Muscle of leg (tissue), 3 donors: ENCODE measurements at regions not wholly inside any gene's neighbourhood (a gene's known extent, or its start where the extent isn't known, plus 50 kb on each side); places are given as distances from the start of the nearest gene placed in this dataset.

Experiments
- DNase-seq: peaks from one replicate; pipeline ENCODE4 v3.0.0; 2013
- H3K27ac ChIP-seq: one replicate; pipeline ENCODE4 v1.5.1; 2013; ENCODE audit warnings: mild to moderate bottlenecking, low read length, control low read depth
- H3K27me3 ChIP-seq: one replicate; pipeline ENCODE4 v1.6.1; 2013; ENCODE audit warnings: low read length; ENCODE audit not compliant: control insufficient read depth, insufficient read depth
- H3K36me3 ChIP-seq: one replicate; pipeline ENCODE4 v1.6.1; 2013; ENCODE audit warnings: low read length; ENCODE audit not compliant: control insufficient read depth, insufficient read depth
- H3K4me1 ChIP-seq: one replicate; pipeline ENCODE4 v1.6.1; 2013; ENCODE audit warnings: low read length; ENCODE audit not compliant: control insufficient read depth, insufficient read depth
- H3K4me3 ChIP-seq: one replicate; pipeline ENCODE4 v1.5.1; 2013; ENCODE audit warnings: low read length, control low read depth
- H3K9me3 ChIP-seq: replicated peaks from 2 replicates; pipeline ENCODE4 v1.6.1; 2013; ENCODE audit warnings: low read depth, low read length; ENCODE audit not compliant: control insufficient read depth
- WGBS: methylation state at CpG from one replicate; pipeline ENCODE4 v1.1.5; 2013; ENCODE audit warnings: missing lambda C conversion rate; ENCODE audit not compliant: insufficient coverage; 5-methylcytosine and 5-hydroxymethylcytosine counted together

DNA sequence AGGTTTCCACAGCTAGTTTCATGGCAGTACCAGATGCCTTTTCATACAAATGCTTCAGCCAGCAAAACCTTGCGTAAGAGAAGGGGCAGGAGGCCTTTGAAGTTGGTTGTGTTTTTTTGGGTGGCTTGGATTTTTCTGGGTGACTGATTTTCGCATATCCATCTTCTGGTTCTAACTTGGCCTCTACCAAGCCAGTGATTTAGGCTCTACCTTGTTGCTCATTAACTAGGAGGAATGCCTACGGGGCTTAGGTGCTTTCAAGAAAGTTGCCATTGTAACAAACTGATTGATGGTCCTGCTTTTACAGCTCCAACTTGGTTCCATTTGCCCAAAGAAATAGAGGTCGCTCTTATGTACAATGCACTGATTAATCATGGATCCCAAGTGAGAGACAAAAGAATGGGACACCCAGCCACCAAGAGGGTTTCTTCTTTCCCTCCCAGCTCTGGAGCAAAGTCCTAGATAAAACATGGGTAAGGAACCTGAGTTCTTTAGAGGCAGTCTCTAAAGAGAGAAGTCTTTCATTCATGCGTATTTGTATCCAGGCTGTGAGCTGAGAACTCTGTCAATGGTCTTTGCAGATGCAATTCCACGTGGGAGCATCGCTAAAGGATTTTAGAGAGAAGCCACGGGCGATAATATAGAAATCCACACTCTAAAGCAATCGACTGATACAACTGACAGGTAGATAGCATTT lies 92.1 kb upstream of the FGFR2 start:
- Histone ChIP-seq H3K4me3 (no peak overlapping the region), H3K27ac (no peak overlapping the region), H3K9me3 (no peaks in the 10 kb centered on the region), H3K36me3 (no peaks in the 10 kb centered on the region), H3K4me1 (no peaks in the 10 kb centered on the region), H3K27me3 (peaks cover 31% of the 10 kb centered on the region)
- WGBS = 69% methylated on average over 3 of the region's 10 CpGs
- no peak for DNase-seq

DNA sequence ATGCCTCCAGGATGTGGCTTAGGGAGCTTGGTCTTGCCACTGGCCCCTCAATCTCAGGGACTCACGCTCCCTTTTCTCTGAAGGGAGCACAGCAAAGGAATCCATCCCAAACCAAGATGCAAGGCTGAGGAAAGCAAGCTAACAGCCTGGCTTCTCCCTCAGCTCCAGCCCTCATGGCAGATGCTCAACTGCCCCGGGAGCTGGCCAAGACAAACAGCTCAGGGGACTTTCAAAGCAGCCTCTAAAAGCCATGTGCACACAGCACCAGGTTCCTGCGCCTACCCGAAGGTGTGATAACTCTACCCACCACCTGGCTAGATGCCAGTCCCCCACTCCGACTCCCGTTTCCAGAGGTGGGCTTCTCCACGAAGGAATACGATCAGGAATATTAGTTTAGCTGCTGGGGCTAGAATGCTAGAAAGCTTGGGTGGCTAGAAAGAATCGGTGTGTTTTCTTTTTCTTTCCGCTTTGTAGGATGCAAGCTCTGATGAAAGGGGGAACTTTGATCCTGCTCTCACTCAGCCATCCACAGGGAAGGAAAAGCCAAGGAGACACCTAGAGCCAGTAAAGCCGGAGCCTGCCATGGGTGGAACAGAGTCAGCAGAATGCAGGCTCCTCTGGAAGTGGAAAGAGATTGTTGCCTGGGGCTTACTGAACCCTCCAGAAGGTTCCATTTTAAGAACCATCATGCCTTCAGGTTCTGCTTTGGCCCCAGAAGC lies 89.0 kb upstream of the FGFR2 start:
- peaks cover 42% of the 10 kb centered on the region for H3K27me3 ChIP-seq
- H3K4me3 ChIP-seq = no peak overlapping the region
- 55% methylated on average over 4 of the region's 11 CpGs for WGBS
- no peaks in the 10 kb centered on the region for H3K4me1 ChIP-seq
- H3K36me3 ChIP-seq = no peaks in the 10 kb centered on the region
- no peak overlapping the region for H3K27ac ChIP-seq
- DNase-seq = peak; percentile 11
- H3K9me3 ChIP-seq = no peaks in the 10 kb centered on the region

DNA sequence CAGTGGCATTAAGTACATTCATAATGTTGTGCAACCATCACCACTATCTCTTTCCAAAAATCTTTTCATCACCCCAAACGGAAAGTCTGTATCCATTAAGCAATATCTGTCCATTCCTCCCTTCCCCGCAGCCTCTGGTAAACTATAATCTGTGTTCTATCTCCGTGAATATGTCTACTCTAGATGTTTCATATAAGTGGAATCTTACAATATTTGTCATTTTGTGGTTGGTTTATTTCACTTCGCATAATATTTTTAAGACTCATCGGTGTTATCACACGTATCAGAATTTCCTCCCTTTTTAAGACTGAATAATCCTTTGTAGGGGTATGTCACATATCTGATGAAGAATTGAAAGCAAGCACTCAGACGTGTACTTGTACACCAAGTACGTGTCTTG lies 86.0 kb upstream of the FGFR2 start:
- DNase-seq = no peak
- no peak overlapping the region for H3K4me3 ChIP-seq
- no peaks in the 10 kb centered on the region for H3K9me3 ChIP-seq
- WGBS = 100% methylated on average over 2 of the region's 8 CpGs
- peaks cover 6% of the 10 kb centered on the region for H3K4me1 ChIP-seq
- peaks cover 56% of the 10 kb centered on the region for H3K27me3 ChIP-seq
- H3K36me3 ChIP-seq = no peaks in the 10 kb centered on the region
- H3K27ac ChIP-seq = no peak overlapping the region

DNA sequence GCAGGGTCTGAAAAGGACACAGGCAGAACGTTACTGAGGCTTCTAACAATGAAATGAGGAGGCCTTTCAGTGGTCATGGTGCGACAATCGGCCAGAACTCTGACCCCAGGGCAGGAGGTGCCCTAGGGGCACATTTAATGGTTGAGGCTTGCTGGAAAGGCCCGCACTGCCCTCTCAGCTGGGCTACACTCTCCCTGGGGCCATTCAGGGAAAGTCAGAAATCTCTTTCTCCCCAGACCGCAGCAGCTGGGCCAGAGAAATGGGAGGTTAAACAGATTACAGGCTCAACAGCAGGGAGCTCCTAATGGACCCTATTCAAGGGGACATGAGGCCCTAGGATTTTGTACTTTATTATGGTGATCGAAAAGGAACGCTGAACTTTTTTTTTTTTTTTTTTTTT lies 85.6 kb upstream of the FGFR2 start:
- peaks cover 6% of the 10 kb centered on the region for H3K4me1 ChIP-seq
- no peaks in the 10 kb centered on the region for H3K9me3 ChIP-seq
- H3K36me3 ChIP-seq = no peaks in the 10 kb centered on the region
- H3K27me3 ChIP-seq = peaks cover 58% of the 10 kb centered on the region
- no peak overlapping the region for H3K4me3 ChIP-seq
- no peak overlapping the region for H3K27ac ChIP-seq
- no peak for DNase-seq
- WGBS = 50% methylated on average over 4 of the region's 7 CpGs

DNA sequence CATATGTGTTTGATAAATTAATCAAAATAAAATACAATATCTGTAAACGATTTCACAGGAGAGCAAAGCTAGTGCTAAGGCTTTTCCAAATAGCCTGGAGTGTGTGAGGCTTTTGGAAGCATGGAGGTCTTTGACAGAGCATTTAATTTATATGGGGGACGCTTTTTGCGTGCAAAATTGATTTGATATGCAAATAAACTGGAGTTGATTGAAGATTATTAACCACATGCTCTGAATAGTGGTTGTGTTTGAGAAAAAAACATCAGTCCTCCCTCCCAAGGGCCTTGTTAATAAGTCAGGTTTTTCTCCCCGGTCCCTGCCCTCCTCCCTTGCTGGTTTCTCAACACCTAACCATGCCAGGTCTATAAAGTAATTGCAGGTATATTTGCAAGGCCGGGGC lies 85.1 kb upstream of the FGFR2 start:
- Histone ChIP-seq H3K27me3 (peaks cover 61% of the 10 kb centered on the region), H3K9me3 (peaks cover 2% of the 10 kb centered on the region), H3K4me3 (no peak overlapping the region), H3K4me1 (peaks cover 6% of the 10 kb centered on the region), H3K36me3 (no peaks in the 10 kb centered on the region), H3K27ac (no peak overlapping the region)
- WGBS = no CpG with 5 or more reads among the region's 5 CpGs
- DNase-seq = no peak

DNA sequence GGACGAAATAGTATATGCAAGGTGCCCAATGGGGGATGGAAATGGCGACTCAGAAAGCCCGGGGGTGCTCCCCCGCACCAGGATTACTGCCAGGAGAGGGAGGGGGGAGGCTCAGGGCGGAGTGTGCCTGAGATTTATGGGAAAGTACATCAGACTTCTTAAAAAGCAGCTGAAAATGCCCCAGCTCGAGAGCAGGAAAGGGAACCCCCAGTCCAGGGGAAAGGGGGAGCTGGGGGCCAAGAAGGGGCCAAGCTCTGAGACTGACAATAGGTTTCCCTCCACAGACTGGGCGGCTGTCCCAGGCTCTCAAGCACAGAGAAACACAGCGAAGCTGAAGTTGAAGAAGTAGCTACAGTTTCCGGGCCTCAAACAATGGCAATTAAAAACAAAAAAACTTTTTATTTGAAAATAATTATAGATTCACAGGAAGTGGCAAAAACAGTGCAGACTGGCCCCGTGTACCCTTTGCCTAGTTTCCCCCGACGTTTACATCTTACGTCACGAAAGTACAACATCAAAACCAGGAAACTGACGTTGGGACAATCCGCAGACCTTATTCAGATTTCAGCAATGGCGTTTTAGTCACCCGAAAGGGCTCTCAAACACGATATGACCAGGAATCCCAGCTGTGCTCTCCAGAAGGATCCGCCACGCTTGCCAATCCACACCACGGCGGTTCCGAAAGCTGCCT lies 83.9 kb upstream of the FGFR2 start:
- WGBS = 56% methylated on average over 20 of the region's 24 CpGs
- Histone ChIP-seq H3K27ac (no peak overlapping the region), H3K36me3 (no peaks in the 10 kb centered on the region), H3K4me3 (no peak overlapping the region), H3K9me3 (peaks cover 3% of the 10 kb centered on the region), H3K27me3 (peaks cover 57% of the 10 kb centered on the region), H3K4me1 (peaks cover 6% of the 10 kb centered on the region)
- DNase-seq = no peak

DNA sequence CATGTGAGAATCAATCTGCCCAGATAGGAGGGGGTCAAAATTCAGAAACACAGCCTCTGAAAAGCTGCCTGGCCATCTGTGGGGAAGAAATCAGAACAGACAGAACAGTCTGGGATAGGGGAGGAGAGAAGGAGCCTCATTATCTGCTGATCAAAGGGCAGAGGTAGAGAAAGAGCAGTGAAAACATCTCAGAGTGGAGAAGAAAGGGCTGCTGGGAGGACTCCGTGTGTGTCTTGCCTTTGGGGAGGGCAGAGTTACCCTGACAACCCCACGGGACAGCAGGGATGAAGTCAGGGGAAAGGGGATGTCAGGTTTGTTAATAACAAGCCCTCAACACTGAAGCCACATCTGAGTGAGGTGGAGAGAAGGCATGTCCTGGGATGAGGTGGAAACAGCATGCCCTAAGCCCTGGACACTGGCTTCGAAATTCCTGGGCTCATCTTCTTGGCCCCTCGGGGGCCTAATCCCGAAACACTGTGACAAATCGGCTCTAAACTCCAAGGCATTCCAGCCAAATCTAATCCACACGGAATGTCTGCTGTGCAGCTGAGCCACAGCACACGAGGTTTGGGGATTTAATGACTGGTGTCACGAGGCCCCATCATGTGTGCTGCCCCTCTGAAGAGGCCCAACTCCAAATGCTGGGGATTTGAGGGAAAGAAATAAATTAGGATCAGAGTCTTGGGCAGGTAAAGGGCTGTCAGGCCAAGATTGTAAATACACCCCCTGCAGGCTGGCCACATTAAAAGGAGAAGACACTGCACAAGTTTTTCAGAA lies 82.8 kb upstream of the FGFR2 start:
- no peak overlapping the region for H3K27ac ChIP-seq
- no peak for DNase-seq
- H3K9me3 ChIP-seq = peaks cover 3% of the 10 kb centered on the region
- H3K27me3 ChIP-seq = peaks cover 54% of the 10 kb centered on the region
- H3K36me3 ChIP-seq = no peaks in the 10 kb centered on the region
- peaks cover 6% of the 10 kb centered on the region for H3K4me1 ChIP-seq
- H3K4me3 ChIP-seq = no peak overlapping the region
- 16% methylated on average over 5 of the region's 9 CpGs for WGBS

DNA sequence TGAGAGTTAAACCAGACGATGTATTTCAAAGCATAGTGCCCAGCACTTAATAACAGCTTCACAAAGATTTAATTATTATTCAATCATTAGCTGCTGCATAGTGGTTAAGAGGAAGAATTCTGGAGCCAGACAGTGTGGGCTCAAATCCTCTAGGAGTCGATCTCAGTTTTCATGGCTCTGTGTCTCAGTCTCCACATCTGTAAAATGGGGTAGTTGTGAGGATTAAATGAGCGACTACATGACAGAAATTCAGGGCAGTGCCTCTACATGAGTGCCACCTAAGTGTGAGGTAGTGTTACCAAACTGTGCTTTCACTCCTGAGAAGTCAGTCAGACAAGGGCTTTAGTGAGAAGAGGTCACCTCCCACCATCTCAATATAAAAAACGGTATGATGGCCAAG lies 81.7 kb upstream of the FGFR2 start:
- Histone ChIP-seq H3K36me3 (no peaks in the 10 kb centered on the region), H3K4me3 (no peak overlapping the region), H3K27me3 (peaks cover 49% of the 10 kb centered on the region), H3K4me1 (peaks cover 6% of the 10 kb centered on the region), H3K27ac (no peak overlapping the region), H3K9me3 (peaks cover 5% of the 10 kb centered on the region)
- no peak for DNase-seq
- 100% methylated on average over 1 of the region's 4 CpGs for WGBS

DNA sequence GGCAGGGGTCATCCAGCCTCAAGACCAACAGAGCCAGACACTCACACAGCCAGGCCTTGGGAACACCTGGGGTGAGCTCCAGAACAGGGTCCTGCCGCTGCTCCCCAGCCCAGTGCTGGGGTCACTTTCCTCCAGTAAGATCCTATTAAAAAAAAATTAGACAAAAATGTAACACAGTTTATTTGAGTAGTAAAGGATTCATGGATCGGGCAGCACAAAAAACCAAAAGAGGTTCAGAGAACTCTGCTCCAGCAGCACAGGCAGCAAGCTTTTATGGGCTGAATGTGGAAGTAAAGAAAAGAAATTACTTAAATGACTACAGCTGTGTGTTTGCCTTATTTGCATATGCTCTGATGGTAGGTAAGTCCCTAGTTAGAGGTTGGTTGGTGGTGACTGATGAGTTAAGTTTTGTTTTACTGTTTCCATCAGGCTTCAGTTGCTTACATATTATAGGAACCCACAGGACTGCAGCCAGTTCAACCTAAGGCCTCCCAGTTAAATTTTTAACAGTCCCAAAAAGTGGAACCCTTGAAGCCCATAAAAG lies 80.5 kb upstream of the FGFR2 start:
- Histone ChIP-seq H3K27ac (no peak overlapping the region), H3K36me3 (no peaks in the 10 kb centered on the region), H3K9me3 (peaks cover 6% of the 10 kb centered on the region), H3K4me3 (no peak overlapping the region), H3K4me1 (peaks cover 6% of the 10 kb centered on the region), H3K27me3 (peaks cover 46% of the 10 kb centered on the region)
- no CpG with 5 or more reads among the region's 2 CpGs for WGBS
- no peak for DNase-seq

DNA sequence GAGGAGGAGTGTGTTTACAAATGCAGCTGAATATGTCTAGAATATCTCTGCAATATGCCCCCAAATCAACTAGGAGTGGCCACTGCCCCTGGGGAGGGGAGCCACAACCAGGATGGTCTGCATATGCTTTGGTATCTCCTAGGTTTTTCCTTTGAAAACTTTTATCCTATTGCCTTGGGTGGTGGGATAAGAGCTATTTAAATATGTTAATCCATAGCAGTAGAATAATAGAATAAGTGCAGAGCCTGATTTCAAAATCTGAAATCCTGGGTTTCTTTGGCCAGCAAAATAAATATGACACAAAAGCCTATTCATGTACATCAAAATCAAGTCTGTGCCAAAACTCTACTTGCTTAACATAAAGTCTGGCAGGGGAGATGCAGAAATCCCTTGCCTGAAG lies 79.6 kb upstream of the FGFR2 start:
- H3K27me3 ChIP-seq = peaks cover 38% of the 10 kb centered on the region
- H3K9me3 ChIP-seq = peaks cover 6% of the 10 kb centered on the region
- no peaks in the 10 kb centered on the region for H3K36me3 ChIP-seq
- peaks cover 6% of the 10 kb centered on the region for H3K4me1 ChIP-seq
- H3K4me3 ChIP-seq = no peak overlapping the region
- H3K27ac ChIP-seq = no peak overlapping the region
- no peak for DNase-seq
